ENCODE measurements at regions not wholly inside any gene's neighbourhood (a gene's known extent, or its start where the extent isn't known, plus 50 kb on each side); places are given as distances from the start of the nearest gene placed in this dataset.

DNA sequence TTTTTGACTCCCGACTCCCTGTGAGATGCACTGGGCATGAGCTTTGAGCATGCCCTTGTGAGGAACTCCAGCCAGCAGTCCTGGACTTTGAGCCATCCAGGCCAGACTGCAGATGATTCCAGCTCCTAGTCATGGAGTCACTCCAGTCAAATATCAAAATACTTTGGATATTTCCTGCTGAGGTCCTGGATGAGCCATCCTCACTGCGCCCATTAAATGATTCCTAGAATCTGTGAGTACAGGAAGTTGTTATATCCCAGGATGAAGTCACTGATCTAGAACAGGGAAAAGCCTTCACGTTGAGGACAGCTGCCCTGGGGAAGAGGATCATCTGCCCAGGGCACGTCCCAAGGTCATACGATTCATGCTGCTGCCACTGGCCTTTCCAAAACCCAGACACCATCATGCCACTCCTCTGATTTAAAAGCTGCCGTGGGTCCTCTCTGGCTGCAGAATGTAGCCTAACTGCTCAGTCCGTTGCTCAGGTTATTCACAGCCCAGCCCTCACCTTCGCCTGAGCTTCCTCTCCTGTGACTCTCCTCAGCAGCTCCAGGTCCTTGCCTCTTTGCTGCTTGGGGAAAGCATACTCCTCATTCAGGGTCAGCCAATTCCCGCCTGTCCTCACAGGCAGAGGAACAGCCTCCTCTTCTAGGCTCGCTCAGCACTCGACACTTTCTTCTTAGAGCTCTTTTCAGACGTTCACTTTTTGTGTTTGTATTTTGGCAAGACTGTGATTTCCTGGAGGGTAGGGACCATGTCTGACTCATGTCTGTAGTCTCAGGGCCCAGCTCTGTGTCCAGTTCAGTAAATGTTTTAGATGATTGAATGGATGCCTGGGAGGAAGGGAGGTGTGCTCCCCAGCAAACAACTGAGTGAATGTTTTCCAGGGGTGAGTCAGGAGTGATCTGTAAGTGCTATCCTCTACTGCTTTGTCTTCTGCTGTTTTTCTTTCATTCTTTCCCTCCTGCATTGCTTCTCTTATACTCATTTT is 157.8 kb downstream of the SNX10 start:
- no peak overlapping the region for H3K4me3 ChIP-seq
- no peak overlapping the region for H3K27ac ChIP-seq
- H3K9me3 ChIP-seq = no peaks in the 10 kb centered on the region
- no peaks in the 10 kb centered on the region for H3K4me1 ChIP-seq
- no peak for DNase-seq (ENCODE audit: low spot score in 2 of 2)
- no peaks in the 10 kb centered on the region for H3K36me3 ChIP-seq
- intact Hi-C loops (cut with DNase I) = no loop called here
- H3K27me3 ChIP-seq = no peaks in the 10 kb centered on the region
- TF ChIP-seq CTCF (IDR thresholded peaks at IDR 0.05) = no peak

- no peaks in the 10 kb centered on the region for H3K9me3 ChIP-seq
- intact Hi-C loops (cut with DNase I) = no loop called here
- TF ChIP-seq CTCF (IDR thresholded peaks at IDR 0.05) = no peak
- no peaks in the 10 kb centered on the region for H3K4me1 ChIP-seq
- no peaks in the 10 kb centered on the region for H3K27me3 ChIP-seq
- no peak overlapping the region for H3K4me3 ChIP-seq
- H3K27ac ChIP-seq = no peak overlapping the region
- no peak for DNase-seq (ENCODE audit: low spot score in 2 of 2)
- no peaks in the 10 kb centered on the region for H3K36me3 ChIP-seq
These were observed 160.3 kb downstream of the SNX10 start for GRCh38 chr7:26451997-26452396.

DNA sequence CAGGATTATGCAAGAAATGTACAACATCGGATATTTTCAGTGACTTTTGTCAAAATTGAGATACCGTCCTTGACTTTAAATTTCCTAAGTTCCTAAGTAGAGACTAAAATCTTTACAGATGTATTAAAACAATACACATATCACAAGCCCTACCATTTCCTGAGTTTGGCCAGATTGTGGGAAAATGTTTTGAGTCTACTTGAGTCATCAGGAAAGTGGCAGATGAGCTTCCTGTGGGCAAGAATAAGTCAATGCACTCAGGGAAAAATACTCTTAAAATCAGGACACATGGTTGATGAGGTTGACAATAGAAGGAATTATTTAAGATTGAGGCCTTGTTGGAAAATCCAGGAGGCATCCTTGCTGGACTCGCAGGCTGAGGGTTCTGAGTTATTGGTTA is 162.5 kb downstream of the SNX10 start:
- intact Hi-C loops (cut with DNase I) = no loop called here
- H3K27ac ChIP-seq = no peak overlapping the region
- no peaks in the 10 kb centered on the region for H3K9me3 ChIP-seq
- TF ChIP-seq CTCF (IDR thresholded peaks at IDR 0.05) = no peak
- H3K4me1 ChIP-seq = no peaks in the 10 kb centered on the region
- no peak overlapping the region for H3K4me3 ChIP-seq
- no peak for DNase-seq (ENCODE audit: low spot score in 2 of 2)
- H3K27me3 ChIP-seq = no peaks in the 10 kb centered on the region
- no peaks in the 10 kb centered on the region for H3K36me3 ChIP-seq

DNA sequence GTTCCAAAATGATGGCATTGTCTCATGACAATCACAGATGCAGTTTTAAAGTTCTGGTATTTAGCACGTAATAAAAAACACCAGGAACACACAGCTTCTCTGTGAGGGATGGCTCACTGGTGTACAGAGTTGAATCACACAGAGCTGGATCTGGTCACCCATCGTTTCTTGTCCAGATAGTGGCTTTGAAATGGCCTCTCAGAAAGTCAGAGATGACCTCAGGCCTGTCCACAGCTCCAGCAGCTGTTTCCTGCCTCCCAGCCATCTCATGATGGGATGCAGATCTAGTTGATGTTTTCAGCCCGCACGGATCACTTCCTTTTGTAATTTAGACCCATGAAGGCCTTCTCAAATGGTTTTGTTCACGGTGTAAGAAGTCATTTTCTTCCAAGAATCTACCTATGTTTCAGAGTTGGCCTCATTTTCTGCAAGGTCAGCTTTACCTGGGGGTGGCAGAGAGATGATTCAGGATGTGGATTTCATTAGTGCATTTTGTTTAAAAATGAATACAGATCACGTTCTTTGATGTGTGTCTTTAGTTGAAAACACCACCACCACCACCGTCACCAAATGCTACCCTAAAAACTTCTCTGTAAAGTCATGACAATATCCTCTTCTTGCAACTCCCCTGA is 166.2 kb downstream of the SNX10 start:
- DNase-seq (ENCODE audit: low spot score in 2 of 2) = no peak
- no peak for TF ChIP-seq CTCF (IDR thresholded peaks at IDR 0.05)
- no peaks in the 10 kb centered on the region for H3K27me3 ChIP-seq
- no peaks in the 10 kb centered on the region for H3K4me1 ChIP-seq
- no peak overlapping the region for H3K4me3 ChIP-seq
- intact Hi-C loops (cut with DNase I) = no loop called here
- no peaks in the 10 kb centered on the region for H3K36me3 ChIP-seq
- no peaks in the 10 kb centered on the region for H3K9me3 ChIP-seq
- H3K27ac ChIP-seq = no peak overlapping the region

DNA sequence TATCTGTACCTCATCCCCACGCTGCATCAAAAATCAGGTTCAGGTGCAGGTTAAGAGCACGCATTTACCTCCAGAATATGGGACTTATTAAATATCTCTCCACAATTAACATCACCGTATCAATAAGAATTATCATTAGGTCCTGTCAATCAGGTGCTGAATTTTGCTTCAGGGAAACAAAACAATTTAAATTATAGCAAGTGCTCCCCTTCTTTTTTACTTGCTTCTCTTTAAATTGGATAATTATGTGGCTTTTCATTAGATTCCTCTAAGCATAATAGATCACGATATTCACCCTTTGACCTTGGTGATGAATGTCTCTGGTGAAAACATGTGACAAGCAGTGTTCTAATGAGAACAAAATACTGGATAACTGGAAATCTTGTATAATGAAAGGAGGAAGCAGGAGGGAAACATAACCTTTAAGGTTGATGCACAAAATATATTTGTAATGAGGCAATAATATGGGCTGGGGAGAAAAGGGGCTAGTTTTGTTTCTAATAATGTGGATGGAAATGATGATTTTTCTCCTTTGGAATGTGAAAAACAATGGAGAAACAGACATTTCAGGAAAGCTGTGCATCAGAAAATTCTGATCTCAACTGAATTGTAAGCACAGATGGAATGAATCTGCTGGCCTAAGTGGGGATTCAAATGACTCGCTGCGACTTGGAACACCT is 166.9 kb downstream of the SNX10 start:
- no peak overlapping the region for H3K27ac ChIP-seq
- no peak for DNase-seq (ENCODE audit: low spot score in 2 of 2)
- intact Hi-C loops (cut with DNase I) = no loop called here
- no peaks in the 10 kb centered on the region for H3K9me3 ChIP-seq
- TF ChIP-seq CTCF (IDR thresholded peaks at IDR 0.05) = no peak
- H3K4me1 ChIP-seq = no peaks in the 10 kb centered on the region
- no peaks in the 10 kb centered on the region for H3K27me3 ChIP-seq
- no peak overlapping the region for H3K4me3 ChIP-seq
- no peaks in the 10 kb centered on the region for H3K36me3 ChIP-seq
